Mucosa of gallbladder (tissue), 1 donor: ENCODE measurements at regions not wholly inside any gene's neighbourhood (a gene's known extent, or its start where the extent isn't known, plus 50 kb on each side); places are given as distances from the start of the nearest gene placed in this dataset.
"Not testable (repeated sequence)": the region's sequence is repeated elsewhere in the genome, so short reads cannot be mapped to it uniquely, and the experiment has no call there.

ENCODE experiments used
- DNase-seq: peaks from one replicate; pipeline ENCODE4 v3.0.0-alpha.2; 2020; ENCODE audit warnings: low spot score
- donor health status: DM: no; HTN: no; CAD: no.

GRCh38 chr12:20040831-20041230 lies 327.5 kb upstream of the PDE3A start:
- DNase-seq: no peak

GRCh38 chr12:20044351-20044750 lies 324.0 kb upstream of the PDE3A start:
- DNase-seq: no peak

- no peak for DNase-seq
Measured at GRCh38 chr12:20044846-20045245, 323.5 kb upstream of the PDE3A start.

- DNase-seq: no peak
Measured at GRCh38 chr12:20047901-20048300, 320.4 kb upstream of the PDE3A start.

GRCh38 chr12:20050221-20050620 lies 318.1 kb upstream of the PDE3A start:
- DNase-seq: no peak

GRCh38 chr12:20053782-20054181 lies 314.6 kb upstream of the PDE3A start:
- no peak for DNase-seq

GRCh38 chr12:20055856-20056255 lies 312.5 kb upstream of the PDE3A start:
- no peak for DNase-seq

- no peak for DNase-seq
Measured at GRCh38 chr12:20057398-20057797, 310.9 kb upstream of the PDE3A start.

- DNase-seq: no peak
Measured at GRCh38 chr12:20063116-20063515, 305.2 kb upstream of the PDE3A start.

- DNase-seq: no peak
Measured at GRCh38 chr12:20077618-20078017, 290.7 kb upstream of the PDE3A start.

GRCh38 chr12:20089077-20089476 lies 279.3 kb upstream of the PDE3A start:
- DNase-seq: no peak

- not testable (repeated sequence) for DNase-seq
Measured at GRCh38 chr12:20093190-20093810, 275.0 kb upstream of the PDE3A start.

- no peak for DNase-seq
Measured at GRCh38 chr12:20096430-20096829, 271.9 kb upstream of the PDE3A start.

- no peak for DNase-seq
Measured at GRCh38 chr12:20097626-20098025, 270.7 kb upstream of the PDE3A start.

- no peak for DNase-seq
Measured at GRCh38 chr12:20099395-20100183, 268.7 kb upstream of the PDE3A start.

- no peak for DNase-seq
Measured at GRCh38 chr12:20101046-20101445, 267.3 kb upstream of the PDE3A start.

GRCh38 chr12:20105943-20106342 lies 262.4 kb upstream of the PDE3A start:
- no peak for DNase-seq

- no peak for DNase-seq
Measured at GRCh38 chr12:20109676-20110075, 258.7 kb upstream of the PDE3A start.

GRCh38 chr12:20115371-20115770 lies 253.0 kb upstream of the PDE3A start:
- DNase-seq: not testable (repeated sequence)

- DNase-seq: no peak
Measured at GRCh38 chr12:20119596-20120402, 248.5 kb upstream of the PDE3A start.

- DNase-seq: no peak
Measured at GRCh38 chr12:20120403-20120725, 248.0 kb upstream of the PDE3A start.

GRCh38 chr12:20122274-20122673 lies 246.1 kb upstream of the PDE3A start:
- no peak for DNase-seq

GRCh38 chr12:20123465-20123864 lies 244.9 kb upstream of the PDE3A start:
- no peak for DNase-seq
